A204.1 (cell line): ENCODE measurements at regions not wholly inside any gene's neighbourhood (a gene's known extent, or its start where the extent isn't known, plus 50 kb on each side); places are given as distances from the start of the nearest gene placed in this dataset.

Experiments used
- FAIRE-seq: peaks from 2 replicates; lab custom pipeline; 2012; peaks lifted over from hg19 to GRCh38; lab: Jason Lieb, UNC

DNA sequence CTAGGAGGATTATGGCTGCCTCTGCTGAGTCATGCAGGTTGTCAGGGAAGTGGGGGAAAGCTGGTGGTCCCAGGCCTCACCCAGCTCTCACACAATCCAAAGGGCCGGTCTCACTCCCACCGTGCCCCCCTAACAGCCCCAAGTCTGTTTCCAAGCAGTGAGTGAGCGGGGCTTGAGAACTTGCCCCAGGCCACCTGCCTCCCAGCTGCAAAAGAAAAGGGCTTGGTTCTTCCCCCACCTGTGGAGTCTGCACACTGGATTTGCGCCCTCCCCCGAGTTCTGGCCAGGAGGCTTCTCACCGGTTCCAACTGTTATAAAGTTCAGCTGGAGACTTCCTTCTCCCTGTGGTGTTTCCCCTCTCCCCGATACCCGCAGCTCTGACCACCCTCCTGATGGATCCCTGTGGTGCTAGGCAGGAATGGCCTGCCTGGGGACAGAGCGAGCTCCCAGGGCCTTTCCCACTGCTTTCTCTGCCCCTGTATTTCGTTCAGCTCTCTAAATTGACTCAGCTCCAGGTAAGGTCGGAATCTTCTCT is 222.3 kb downstream of the BARHL2 start:
- FAIRE-seq, result no peak

- no peak for FAIRE-seq
These were observed 228.7 kb downstream of the BARHL2 start for GRCh38 chr1:90488451-90488850.

DNA sequence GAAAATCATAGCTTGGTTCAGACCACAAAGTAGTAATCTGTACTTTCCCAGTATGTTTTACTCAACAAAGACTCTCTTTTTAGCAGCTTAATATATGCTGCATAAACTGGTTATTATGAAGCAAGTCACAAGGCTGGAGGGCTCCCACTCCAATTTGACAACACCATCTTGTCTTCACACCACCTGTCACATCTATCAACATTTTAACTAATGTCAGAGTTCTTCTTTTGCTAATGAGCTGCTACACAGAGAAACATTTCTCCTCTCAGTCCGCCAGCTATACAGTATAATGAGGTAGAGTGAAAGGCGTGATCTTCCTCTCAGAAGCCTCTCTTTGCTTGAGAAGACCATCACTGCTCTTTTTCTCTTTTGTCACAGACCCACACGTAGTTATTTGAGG is 230.1 kb downstream of the BARHL2 start:
- no peak for FAIRE-seq

DNA sequence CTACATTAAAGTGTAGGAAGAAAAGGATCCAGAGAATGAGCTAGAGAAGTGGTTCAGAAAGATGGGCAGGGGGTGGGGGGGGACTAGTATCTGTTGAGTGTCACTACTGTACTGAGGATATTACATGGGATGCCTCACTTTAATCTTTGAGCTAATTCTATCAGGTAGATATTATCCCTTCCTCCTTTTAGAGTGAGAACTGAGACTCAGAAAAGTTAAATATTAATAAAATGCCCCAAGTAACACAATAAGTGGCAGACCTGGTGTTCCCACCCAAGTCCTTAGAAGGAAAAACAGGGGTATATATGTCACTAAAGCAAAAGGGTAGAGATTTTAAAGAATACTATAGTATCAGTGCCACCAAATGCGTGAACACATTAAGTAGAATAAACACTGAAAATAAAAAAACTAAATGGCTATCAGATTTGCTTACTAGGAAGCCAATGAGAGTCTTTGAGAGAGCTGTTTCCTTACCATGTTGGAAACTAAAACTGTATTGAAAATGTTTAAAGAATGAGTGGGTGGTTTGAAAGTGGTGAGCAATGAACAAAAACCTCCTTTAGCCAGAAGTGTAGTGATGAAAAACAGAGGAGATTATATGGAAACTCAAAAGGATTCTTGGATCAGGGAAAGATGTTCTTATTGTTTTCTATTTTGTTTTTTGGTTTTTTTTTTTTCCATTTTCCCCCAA is 230.8 kb downstream of the BARHL2 start:
- no peak for FAIRE-seq

GRCh38 chr1:90480271-90480835 is 236.7 kb downstream of the BARHL2 start:
- FAIRE-seq, result no peak

DNA sequence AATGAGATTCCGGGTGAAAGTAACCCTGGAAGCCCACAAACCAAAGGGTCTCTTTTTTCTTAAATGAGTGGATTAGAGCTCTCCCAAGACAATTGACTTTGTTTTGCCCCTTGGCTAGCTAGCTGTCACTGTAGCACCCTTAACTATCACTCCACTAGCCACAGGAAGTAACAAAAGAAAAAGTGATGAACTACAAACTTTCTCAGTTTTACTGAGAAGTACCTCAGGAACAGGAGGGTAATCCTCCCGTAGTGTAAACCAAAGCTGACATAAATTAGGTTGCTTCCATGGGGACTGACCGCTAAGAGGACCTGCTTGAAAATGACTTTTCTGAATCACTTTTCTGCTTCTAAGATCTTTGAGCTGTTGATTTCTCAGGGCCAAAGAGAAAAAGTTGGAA is 240.1 kb downstream of the BARHL2 start:
- no peak for FAIRE-seq

DNA sequence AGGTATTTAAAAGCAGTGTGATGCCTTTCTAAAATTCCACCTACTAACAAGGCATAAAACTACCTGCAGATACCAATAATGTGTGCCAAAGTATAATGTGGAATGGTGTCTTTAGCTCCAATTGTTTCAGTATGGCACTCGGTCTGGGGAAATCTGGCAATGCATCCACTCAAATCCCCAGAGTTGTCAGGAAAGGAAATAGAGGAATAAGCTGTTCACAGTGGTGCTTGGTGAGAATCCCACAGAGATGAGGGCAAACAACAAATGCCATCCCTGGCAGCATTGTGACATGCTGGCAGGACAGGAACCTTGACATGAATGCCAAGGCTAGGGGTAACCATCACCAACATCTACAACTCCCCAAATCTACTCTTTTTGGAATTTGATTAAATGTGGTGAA is 240.7 kb downstream of the BARHL2 start:
- no peak for FAIRE-seq

DNA sequence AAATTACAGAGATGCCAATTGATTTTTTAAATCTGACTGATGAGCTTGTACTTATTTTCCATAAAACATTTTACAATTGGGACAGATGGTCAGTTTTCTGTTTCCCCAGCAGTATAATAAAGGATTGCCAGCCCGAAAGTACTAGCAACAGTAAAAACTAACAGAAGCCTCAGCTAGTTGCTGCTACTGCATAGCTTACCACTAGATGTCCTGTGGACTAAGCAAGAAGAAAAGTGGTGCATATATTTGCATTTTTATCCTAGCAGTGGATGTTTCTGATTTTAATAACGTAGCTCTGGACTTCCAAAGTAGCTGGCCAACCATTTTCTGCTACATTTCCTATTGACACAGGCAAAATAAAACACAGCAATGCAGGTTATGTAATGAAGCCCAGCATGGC is 241.5 kb downstream of the BARHL2 start:
- FAIRE-seq, result no peak

DNA sequence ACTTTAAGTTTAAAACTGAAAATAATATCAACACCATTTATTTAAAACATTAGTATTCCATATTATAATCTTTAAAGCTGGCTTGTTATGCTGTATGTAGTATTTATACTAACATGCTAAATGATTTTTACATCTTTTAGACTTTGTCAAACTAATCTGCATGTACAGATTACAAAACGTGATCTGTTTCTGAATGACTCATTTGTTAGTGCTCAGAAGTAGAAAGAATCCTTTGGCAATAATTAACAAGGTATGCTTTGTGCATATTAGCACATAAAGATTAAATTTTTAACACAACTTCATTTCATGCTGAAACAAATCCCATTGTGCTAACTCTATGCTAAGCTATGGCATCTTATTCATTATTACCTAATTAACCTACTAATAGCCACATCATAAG is 242.4 kb downstream of the BARHL2 start:
- no peak for FAIRE-seq

DNA sequence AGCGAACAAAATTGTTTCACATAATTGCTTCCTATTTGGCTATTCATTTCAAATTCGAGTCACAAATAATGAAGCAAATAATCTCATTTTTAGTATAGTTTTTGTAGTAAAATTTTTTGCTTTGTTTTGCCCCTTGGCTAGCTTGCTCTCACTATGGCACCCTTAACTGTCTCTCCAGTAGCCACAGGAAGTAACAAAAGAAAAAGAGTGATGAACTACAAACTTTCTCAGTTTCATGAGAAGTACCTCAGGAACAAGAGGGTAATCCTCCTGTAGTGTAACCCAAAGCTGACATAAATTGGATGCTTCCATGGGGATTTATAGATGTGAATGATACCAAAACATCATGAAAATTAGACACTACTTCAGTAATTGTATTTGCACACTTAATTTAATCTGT is 242.9 kb downstream of the BARHL2 start:
- no peak for FAIRE-seq

GRCh38 chr1:90472775-90473174 is 244.3 kb downstream of the BARHL2 start:
- FAIRE-seq, result no peak

GRCh38 chr1:90459570-90459969 is 257.5 kb downstream of the BARHL2 start:
- no peak for FAIRE-seq

DNA sequence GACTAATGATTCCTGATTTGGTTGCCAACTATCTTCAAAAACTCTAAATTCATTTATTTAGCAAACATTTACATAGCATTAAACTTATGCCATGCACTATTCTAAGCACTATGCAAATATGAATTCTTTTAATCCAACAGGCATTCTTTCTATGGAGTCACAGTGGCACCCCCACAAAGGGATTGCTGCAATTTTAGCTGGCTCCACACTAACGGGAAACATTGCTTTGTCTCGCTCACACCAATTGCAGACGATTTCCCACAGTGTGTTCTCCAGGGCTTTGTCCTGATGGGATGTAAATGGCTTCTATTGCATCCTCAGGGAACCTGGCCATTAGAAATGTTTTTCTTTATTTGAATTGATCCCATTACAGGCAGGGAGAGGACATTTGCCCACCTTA is 259.1 kb downstream of the BARHL2 start:
- no peak for FAIRE-seq

DNA sequence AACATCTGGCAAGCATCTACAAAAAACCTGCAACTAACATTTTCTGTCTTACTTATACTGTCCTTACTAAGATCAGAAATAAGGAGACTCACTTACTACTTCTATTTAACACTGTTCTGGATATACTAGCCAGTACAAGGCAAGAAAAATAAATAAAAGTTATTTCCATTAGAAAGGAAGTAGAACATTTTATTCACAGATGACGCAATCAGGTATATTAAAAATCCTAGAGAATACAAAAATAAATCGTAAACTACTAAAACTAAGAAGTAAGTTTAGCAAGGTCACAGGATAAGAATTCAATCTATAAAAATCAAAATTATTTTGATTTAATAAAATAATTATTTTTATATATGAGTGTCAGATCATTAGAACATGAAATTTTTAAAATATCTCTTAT is 264.6 kb downstream of the BARHL2 start:
- FAIRE-seq, result peak; percentile 58

DNA sequence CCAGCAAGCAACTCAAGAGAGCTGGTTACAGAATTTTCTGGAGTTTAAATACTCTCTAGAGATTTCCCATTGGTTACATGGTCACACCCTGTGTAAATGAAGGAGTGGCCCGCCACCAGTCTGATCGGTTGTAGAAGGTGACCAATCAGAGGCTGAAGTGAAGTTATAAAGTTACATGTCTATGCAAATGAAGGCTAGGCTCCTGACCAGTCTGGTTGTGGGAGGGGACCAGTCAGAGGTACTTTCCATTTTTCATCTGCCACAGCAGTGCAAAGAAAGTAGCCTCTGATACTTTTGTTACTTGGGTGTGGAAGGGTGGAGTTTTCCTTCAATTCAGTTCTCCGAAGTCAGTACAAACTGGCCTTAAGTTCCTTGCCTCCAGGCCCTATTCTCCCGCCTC is 273.7 kb downstream of the BARHL2 start:
- FAIRE-seq, result no peak

GRCh38 chr1:90435351-90435750 is 281.8 kb downstream of the BARHL2 start:
- no peak for FAIRE-seq

DNA sequence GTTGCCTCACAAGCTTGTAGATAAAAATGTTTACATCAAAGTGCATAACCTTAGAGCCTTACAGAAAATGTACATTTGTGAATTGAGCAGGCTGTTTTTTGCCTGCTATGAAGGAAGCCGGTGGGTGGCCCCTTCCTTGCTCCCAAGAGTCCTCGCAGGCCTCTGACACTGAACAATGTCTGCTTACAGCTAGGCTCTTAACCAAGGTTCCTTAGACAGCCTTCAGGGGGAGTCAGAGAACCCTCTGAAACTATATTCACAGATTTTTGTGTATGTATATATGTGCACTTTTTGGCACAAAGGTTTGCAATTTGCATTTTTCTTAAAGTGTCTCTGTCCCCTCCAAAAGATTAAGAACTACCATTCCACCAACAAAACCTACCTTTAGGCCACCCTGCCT is 282.6 kb downstream of the BARHL2 start:
- FAIRE-seq, result no peak

GRCh38 chr1:90417126-90417525 is 300.0 kb downstream of the BARHL2 start:
- no peak for FAIRE-seq

DNA sequence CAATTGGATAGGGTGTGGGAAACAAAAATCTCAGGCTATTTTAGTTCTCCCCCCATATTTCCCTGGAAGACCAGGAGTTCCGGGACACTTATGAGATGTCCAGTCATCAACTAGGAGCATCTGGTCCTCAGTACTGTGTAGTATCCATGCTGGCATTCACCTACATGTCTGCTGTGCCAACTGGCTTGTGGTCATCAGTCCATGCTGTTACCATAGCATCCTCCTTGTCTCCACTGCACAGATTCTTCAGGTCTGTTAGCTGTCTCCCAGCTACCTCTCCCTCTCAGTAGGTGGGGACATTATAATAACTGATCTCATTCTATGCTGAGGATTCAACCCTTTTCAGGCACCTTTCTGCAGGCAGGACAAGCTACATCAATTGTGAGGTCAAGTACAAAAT is 302.9 kb downstream of the BARHL2 start:
- no peak for FAIRE-seq

- no peak for FAIRE-seq
These were observed 303.6 kb downstream of the BARHL2 start for GRCh38 chr1:90413519-90413918.

- FAIRE-seq, result no peak
These were observed 304.5 kb downstream of the BARHL2 start for GRCh38 chr1:90412563-90412962.

- FAIRE-seq, result no peak
These were observed 305.9 kb downstream of the BARHL2 start for GRCh38 chr1:90411185-90411584.

DNA sequence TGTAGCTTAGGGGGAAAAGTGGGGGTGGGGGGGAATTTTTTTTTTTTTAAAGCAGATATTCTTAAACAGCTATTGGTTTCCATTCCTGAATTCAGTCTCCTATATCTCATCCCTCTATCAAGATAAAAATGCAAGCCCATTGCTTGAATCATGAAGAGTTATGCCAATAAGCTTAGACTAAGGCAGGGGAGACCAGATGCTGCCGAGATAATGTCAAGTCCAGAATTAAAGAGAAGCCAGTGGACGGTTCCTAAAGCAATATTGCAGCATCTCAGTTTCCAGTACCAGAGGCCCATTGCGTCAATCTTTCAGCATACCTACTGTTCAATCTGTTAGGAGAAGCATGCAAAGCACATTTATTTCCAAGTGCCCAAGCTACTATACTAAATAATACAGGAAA is 309.4 kb downstream of the BARHL2 start:
- FAIRE-seq, result no peak

DNA sequence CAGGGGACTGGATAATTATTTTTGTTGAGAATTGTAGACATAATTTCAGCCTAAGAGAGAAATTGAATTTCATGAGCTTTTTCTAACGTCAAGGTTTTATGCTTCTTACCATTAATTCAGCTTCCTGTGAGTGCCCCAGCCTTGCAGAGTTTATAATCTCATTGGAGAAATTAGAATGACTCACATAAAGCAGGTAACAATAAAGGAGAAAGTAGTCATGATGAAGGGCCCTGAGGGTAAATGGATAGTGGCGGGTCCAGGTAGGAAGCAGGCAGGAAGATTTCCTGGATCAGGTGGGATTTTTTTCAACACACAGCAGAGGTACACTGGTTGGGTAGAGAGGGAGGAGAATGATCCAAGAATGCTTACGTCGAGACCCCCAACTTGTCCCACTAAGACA is 311.4 kb downstream of the BARHL2 start:
- no peak for FAIRE-seq
